ENCODE measurements at regions not wholly inside any gene's neighbourhood (a gene's known extent, or its start where the extent isn't known, plus 50 kb on each side); places are given as distances from the start of the nearest gene placed in this dataset.

- no peaks in the 10 kb centered on the region for H3K27me3 Mint-ChIP-seq (ENCODE audit: low read depth)
- no peaks in the 10 kb centered on the region for H3K4me1 Mint-ChIP-seq (ENCODE audit: low read depth)
- no peaks in the 10 kb centered on the region for H3K9me3 Mint-ChIP-seq
- no peak overlapping the region for H3K4me3 Mint-ChIP-seq
- ATAC-seq: no peak
- no peak for DNase-seq
- H3K36me3 Mint-ChIP-seq (ENCODE audit: insufficient read depth): no peaks in the 10 kb centered on the region
Observed at GRCh38 chr3:34924961-34925360, 714.4 kb upstream of the ARPP21 start.

GRCh38 chr3:34925851-34926250 is 713.5 kb upstream of the ARPP21 start:
- H3K36me3 Mint-ChIP-seq (ENCODE audit: insufficient read depth): no peaks in the 10 kb centered on the region
- H3K9me3 Mint-ChIP-seq: peaks cover 4% of the 10 kb centered on the region
- H3K4me3 Mint-ChIP-seq: no peak overlapping the region
- DNase-seq (no peak), ATAC-seq (no peak)
- no peaks in the 10 kb centered on the region for H3K4me1 Mint-ChIP-seq (ENCODE audit: low read depth)
- no peaks in the 10 kb centered on the region for H3K27me3 Mint-ChIP-seq (ENCODE audit: low read depth)

DNA sequence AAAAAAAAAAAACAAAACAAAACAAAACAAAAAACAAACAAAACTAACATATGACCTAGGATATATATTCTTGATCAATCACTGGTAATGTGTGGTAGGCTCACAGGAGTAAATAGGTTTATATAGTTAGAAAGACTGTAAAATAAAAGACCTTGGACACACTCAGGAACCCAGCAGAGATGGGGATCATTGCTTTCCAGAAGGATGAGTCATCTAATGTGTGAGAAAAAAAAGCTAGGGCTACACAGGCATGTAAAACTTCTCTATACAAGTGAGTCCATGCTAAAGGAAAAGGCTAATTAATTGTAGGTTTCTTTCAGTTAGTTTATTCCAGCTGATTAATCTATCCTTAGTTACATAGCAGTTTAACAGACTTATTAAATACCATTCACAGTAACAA is 710.3 kb upstream of the ARPP21 start:
- no peaks in the 10 kb centered on the region for H3K36me3 Mint-ChIP-seq (ENCODE audit: insufficient read depth)
- no peak for DNase-seq
- H3K4me1 Mint-ChIP-seq (ENCODE audit: low read depth): no peaks in the 10 kb centered on the region
- H3K9me3 Mint-ChIP-seq: peaks cover 11% of the 10 kb centered on the region
- H3K4me3 Mint-ChIP-seq: no peak overlapping the region
- ATAC-seq: no peak
- no peaks in the 10 kb centered on the region for H3K27me3 Mint-ChIP-seq (ENCODE audit: low read depth)

DNA sequence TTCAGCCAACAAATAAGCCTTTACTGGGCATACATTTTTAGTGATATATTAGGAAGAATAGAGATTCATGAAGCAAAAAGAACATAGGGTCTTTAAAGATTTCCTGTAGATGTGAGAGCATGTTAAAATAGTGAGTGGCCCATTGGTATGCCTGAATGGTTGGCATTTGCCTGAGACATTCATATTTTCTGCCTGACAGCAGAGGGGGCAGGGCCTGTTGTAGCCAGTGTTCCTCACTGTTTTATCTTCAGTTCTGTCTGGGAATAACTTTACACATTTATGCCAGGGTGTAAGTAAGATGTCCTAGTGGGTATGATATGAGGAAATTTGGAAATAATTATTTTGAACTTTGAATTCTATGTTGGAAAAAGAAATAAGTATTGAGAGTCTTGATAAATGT is 704.7 kb upstream of the ARPP21 start:
- no peak overlapping the region for H3K4me3 Mint-ChIP-seq
- H3K36me3 Mint-ChIP-seq (ENCODE audit: insufficient read depth): no peaks in the 10 kb centered on the region
- H3K27me3 Mint-ChIP-seq (ENCODE audit: low read depth): no peaks in the 10 kb centered on the region
- H3K4me1 Mint-ChIP-seq (ENCODE audit: low read depth): no peaks in the 10 kb centered on the region
- no peak for DNase-seq
- ATAC-seq: no peak
- peaks cover 14% of the 10 kb centered on the region for H3K9me3 Mint-ChIP-seq

- no peaks in the 10 kb centered on the region for H3K36me3 Mint-ChIP-seq (ENCODE audit: insufficient read depth)
- H3K4me3 Mint-ChIP-seq: no peak overlapping the region
- H3K4me1 Mint-ChIP-seq (ENCODE audit: low read depth): no peaks in the 10 kb centered on the region
- DNase-seq (no peak), ATAC-seq (no peak)
- H3K9me3 Mint-ChIP-seq: peaks cover 6% of the 10 kb centered on the region
- no peaks in the 10 kb centered on the region for H3K27me3 Mint-ChIP-seq (ENCODE audit: low read depth)
Observed at GRCh38 chr3:34938784-34939183, 700.5 kb upstream of the ARPP21 start.

DNA sequence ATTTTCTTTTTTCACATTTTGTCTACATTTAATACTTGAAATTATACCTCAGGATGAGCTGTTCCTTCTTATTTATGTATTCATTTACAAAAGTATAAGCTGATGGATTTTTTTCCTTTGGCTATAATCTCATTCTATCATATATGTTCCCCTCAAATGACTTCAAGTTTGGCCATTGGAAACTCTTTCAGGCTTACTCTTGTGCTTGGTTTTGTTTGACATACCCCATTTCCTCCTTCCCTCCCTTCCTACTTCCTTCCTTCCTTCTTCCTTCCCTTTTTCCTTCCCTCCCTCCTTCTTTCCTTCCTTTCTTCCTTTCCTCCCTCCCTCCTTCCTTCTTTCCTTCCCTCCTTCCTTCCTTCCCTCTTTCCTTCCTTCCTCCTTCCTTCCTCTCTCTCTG is 697.1 kb upstream of the ARPP21 start:
- H3K9me3 Mint-ChIP-seq: peaks cover 11% of the 10 kb centered on the region
- DNase-seq: no peak
- no peak for ATAC-seq
- no peaks in the 10 kb centered on the region for H3K27me3 Mint-ChIP-seq (ENCODE audit: low read depth)
- H3K4me1 Mint-ChIP-seq (ENCODE audit: low read depth): no peaks in the 10 kb centered on the region
- no peaks in the 10 kb centered on the region for H3K36me3 Mint-ChIP-seq (ENCODE audit: insufficient read depth)
- H3K4me3 Mint-ChIP-seq: no peak overlapping the region

DNA sequence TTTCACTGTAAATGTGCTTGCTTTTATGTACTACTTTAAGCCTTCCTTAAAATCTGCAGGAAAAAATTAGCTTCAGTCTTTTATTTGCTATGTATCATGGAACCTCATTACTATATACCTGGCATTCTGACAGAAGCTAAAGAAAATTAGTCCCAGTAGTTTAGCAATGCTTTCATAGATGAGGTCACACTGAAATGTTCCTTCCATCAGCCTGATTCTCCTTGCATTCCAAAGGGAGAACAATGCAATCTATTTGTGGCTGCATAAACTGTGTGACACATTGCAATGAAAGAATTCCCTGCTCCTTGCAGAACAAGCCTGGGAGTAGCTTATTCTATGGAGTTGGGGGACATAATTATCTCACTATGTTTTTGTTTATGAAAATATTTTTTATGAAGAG is 691.5 kb upstream of the ARPP21 start:
- H3K27me3 Mint-ChIP-seq (ENCODE audit: low read depth): no peaks in the 10 kb centered on the region
- H3K4me1 Mint-ChIP-seq (ENCODE audit: low read depth): no peaks in the 10 kb centered on the region
- peaks cover 8% of the 10 kb centered on the region for H3K9me3 Mint-ChIP-seq
- H3K4me3 Mint-ChIP-seq: no peak overlapping the region
- DNase-seq (no peak), ATAC-seq (no peak)
- H3K36me3 Mint-ChIP-seq (ENCODE audit: insufficient read depth): no peaks in the 10 kb centered on the region

DNA sequence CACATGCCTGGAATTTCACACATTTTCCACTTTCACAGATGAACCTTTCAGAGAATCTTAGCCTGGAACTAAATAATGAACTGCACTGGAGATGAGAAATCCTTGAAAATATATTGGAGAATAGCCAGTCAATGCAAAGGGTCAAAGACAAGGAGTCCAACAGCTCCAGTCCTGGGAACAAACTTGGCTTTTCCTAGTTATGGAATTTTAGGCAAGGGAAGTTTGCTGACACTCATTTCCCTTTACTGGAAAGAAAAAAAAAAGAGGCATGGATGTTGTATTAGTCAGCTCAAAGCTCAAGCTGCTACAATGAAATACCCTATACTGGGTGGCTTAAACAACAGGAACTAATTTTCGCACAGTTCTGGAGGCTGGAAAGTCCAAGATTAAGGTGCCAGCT is 690.8 kb upstream of the ARPP21 start:
- no peak overlapping the region for H3K4me3 Mint-ChIP-seq
- H3K36me3 Mint-ChIP-seq (ENCODE audit: insufficient read depth): no peaks in the 10 kb centered on the region
- H3K9me3 Mint-ChIP-seq: peaks cover 8% of the 10 kb centered on the region
- ATAC-seq (no peak), DNase-seq (no peak)
- no peaks in the 10 kb centered on the region for H3K27me3 Mint-ChIP-seq (ENCODE audit: low read depth)
- no peaks in the 10 kb centered on the region for H3K4me1 Mint-ChIP-seq (ENCODE audit: low read depth)

DNA sequence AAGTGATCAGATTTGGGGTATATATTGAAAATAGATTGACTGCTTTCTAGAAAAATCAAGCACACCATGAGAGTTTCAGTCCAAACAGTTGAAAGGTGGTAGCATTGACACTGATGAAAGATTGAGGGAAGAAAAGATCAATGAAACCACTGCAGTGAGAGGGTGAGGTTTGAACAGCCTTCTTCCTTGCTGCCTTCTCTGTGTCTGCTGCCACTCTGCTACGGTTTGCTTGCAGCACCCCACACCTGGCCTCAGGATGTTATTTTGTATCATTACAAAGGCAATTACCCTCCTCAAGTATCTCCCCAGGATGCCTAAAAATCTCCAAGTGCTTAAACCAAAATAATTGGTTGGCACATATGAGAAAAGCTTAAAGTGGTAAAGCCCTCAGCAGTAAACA is 683.6 kb upstream of the ARPP21 start:
- Mint-ChIP-seq H3K9me3 (peaks cover 14% of the 10 kb centered on the region), H3K36me3 (ENCODE audit: insufficient read depth) (no peaks in the 10 kb centered on the region), H3K27me3 (ENCODE audit: low read depth) (no peaks in the 10 kb centered on the region), H3K4me1 (ENCODE audit: low read depth) (no peaks in the 10 kb centered on the region), H3K4me3 (no peak overlapping the region)
- ATAC-seq: peak in 1 of 2 donors; percentile 28
- DNase-seq: no peak

DNA sequence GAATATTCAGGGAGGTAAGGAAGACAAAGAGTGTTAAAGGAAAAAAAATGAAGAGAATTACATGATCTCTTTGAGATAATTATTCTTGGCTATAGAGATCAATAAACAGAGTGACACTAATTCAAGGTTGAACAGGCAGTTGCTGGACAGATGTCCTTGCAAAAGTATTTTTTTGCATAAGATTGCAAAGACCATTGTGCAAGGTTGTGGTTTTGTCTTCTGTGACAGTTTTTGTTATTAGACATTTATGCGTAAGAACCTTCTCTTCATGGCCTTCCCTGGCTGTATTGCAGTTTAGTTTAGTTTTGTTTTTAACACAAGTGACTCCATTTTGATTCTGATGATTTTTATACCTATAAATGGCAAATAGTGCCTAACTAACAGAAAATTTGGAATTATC is 682.8 kb upstream of the ARPP21 start:
- Mint-ChIP-seq H3K27me3 (ENCODE audit: low read depth) (no peaks in the 10 kb centered on the region), H3K36me3 (ENCODE audit: insufficient read depth) (no peaks in the 10 kb centered on the region), H3K9me3 (peaks cover 12% of the 10 kb centered on the region), H3K4me3 (no peak overlapping the region), H3K4me1 (ENCODE audit: low read depth) (no peaks in the 10 kb centered on the region)
- DNase-seq (no peak), ATAC-seq (no peak)

DNA sequence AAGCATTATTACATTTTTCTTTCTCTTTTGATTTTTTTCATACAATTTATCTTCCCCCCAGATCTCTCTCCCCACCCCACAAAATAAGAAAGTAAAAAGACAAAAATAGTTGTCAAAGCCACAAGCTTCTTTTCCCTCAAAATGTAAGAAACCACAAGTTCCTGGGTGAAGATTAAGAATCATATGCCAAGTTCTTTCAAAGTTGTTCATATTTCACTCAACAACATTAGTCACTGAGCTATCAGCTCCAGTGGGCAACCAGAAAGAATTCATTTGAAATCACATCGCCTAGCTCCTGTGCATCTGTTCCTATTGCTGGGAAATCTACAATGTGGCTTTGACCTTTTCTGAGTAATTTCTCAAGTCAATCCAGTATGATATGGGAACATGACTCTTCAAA is 681.6 kb upstream of the ARPP21 start:
- Mint-ChIP-seq H3K9me3 (peaks cover 12% of the 10 kb centered on the region), H3K27me3 (ENCODE audit: low read depth) (no peaks in the 10 kb centered on the region), H3K4me1 (ENCODE audit: low read depth) (no peaks in the 10 kb centered on the region), H3K36me3 (ENCODE audit: insufficient read depth) (no peaks in the 10 kb centered on the region), H3K4me3 (no peak overlapping the region)
- no peak for DNase-seq
- no peak for ATAC-seq

- no peak for DNase-seq
- Mint-ChIP-seq H3K9me3 (peaks cover 7% of the 10 kb centered on the region), H3K27me3 (ENCODE audit: low read depth) (no peaks in the 10 kb centered on the region), H3K4me3 (no peak overlapping the region), H3K4me1 (ENCODE audit: low read depth) (no peaks in the 10 kb centered on the region), H3K36me3 (ENCODE audit: insufficient read depth) (no peaks in the 10 kb centered on the region)
- no peak for ATAC-seq
Observed at GRCh38 chr3:34969513-34969912, 669.8 kb upstream of the ARPP21 start.

- H3K4me1 Mint-ChIP-seq (ENCODE audit: low read depth): no peaks in the 10 kb centered on the region
- H3K9me3 Mint-ChIP-seq: peaks cover 3% of the 10 kb centered on the region
- no peak overlapping the region for H3K4me3 Mint-ChIP-seq
- H3K36me3 Mint-ChIP-seq (ENCODE audit: insufficient read depth): no peaks in the 10 kb centered on the region
- ATAC-seq (no peak), DNase-seq (no peak)
- no peaks in the 10 kb centered on the region for H3K27me3 Mint-ChIP-seq (ENCODE audit: low read depth)
Observed at GRCh38 chr3:34972481-34972880, 666.8 kb upstream of the ARPP21 start.

DNA sequence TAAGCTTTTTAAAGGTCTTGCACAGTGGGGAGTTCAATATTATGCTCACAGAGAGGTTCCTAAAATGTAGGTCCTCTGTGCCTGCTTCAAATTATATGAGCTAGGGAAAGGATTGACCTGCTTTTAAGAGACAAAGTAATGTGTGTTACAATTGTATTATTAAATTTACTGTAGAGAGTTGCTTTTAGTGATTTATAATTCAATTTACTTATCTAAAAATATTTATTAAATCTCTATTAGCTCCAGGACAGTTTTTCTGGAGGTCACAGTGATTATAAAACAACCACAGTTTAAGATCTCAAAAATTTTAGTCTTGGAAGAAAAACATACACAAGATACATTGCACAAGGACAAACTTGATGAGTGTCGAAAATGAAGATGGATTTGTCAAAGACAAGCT is 665.7 kb upstream of the ARPP21 start:
- H3K4me1 Mint-ChIP-seq (ENCODE audit: low read depth): no peaks in the 10 kb centered on the region
- peaks cover 14% of the 10 kb centered on the region for H3K9me3 Mint-ChIP-seq

DNA sequence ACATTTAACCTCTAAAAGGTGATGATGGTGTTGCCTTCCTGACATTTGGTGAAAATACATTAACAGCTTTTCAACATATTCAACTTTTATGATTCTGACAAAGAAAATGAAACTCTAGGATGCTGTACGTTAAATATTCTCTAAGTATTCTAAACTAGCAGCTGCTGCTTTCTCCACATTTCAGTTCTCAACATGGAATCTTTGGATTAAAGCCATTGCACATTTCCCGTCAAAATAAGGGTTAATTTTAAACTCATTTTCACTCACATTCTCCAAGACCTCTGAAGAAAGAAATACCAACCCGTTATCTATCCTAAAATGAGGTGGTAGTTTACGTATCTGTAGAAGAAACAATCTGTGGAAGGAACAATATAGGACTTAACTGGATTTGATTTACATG is 655.7 kb upstream of the ARPP21 start:
- no peak overlapping the region for H3K4me3 Mint-ChIP-seq
- H3K36me3 Mint-ChIP-seq (ENCODE audit: insufficient read depth): no peaks in the 10 kb centered on the region
- H3K27me3 Mint-ChIP-seq (ENCODE audit: low read depth): no peaks in the 10 kb centered on the region
- H3K9me3 Mint-ChIP-seq: peaks cover 4% of the 10 kb centered on the region
- DNase-seq (no peak), ATAC-seq (no peak)
- no peaks in the 10 kb centered on the region for H3K4me1 Mint-ChIP-seq (ENCODE audit: low read depth)

More for the DNA sequence above, 665.7 kb upstream of the ARPP21 start:
- Mint-ChIP-seq H3K27me3 (ENCODE audit: low read depth) (no peaks in the 10 kb centered on the region), H3K36me3 (ENCODE audit: insufficient read depth) (no peaks in the 10 kb centered on the region), H3K4me3 (no peak overlapping the region)
- no peak for DNase-seq
- ATAC-seq: no peak

GRCh38 chr3:34988296-34988695 is 651.0 kb upstream of the ARPP21 start:
- Mint-ChIP-seq H3K9me3 (no peaks in the 10 kb centered on the region), H3K36me3 (ENCODE audit: insufficient read depth) (no peaks in the 10 kb centered on the region), H3K4me3 (no peak overlapping the region), H3K27me3 (ENCODE audit: low read depth) (no peaks in the 10 kb centered on the region), H3K4me1 (ENCODE audit: low read depth) (no peaks in the 10 kb centered on the region)
- ATAC-seq (no peak), DNase-seq (no peak)
